ENCODE measurements at regions not wholly inside any gene's neighbourhood (a gene's known extent, or its start where the extent isn't known, plus 50 kb on each side); places are given as distances from the start of the nearest gene placed in this dataset.

- intact Hi-C loops (cut with DNase I), result no loop called here
- TF ChIP-seq POLR2AphosphoS5 (IDR thresholded peaks at IDR 0.05) (no peak), POLR2A (IDR thresholded peaks at IDR 0.05) (no peak)
- TF ChIP-seq, protein P1, sequence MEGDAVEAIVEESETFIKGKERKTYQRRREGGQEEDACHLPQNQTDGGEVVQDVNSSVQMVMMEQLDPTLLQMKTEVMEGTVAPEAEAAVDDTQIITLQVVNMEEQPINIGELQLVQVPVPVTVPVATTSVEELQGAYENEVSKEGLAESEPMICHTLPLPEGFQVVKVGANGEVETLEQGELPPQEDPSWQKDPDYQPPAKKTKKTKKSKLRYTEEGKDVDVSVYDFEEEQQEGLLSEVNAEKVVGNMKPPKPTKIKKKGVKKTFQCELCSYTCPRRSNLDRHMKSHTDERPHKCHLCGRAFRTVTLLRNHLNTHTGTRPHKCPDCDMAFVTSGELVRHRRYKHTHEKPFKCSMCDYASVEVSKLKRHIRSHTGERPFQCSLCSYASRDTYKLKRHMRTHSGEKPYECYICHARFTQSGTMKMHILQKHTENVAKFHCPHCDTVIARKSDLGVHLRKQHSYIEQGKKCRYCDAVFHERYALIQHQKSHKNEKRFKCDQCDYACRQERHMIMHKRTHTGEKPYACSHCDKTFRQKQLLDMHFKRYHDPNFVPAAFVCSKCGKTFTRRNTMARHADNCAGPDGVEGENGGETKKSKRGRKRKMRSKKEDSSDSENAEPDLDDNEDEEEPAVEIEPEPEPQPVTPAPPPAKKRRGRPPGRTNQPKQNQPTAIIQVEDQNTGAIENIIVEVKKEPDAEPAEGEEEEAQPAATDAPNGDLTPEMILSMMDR (IDR thresholded peaks at IDR 0.05), result no peak
- Histone ChIP-seq H3K36me3 (no peaks in the 10 kb centered on the region), H3K9me3 (no peaks in the 10 kb centered on the region), H3K27ac (no peak overlapping the region), H3K4me1 (replicated peaks) (no peaks in the 10 kb centered on the region), H3K4me3 (no peak overlapping the region), H3K27me3 (replicated peaks; ENCODE audit: insufficient read depth) (peaks cover 3% of the 10 kb centered on the region)
- no peak for DNase-seq (ENCODE audit: low spot score)
- 59% methylated on average over 1 of the region's 1 CpG for WGBS
Observed at GRCh38 chr20:24102749-24103333, 114.3 kb upstream of the GGTLC1 start.

DNA sequence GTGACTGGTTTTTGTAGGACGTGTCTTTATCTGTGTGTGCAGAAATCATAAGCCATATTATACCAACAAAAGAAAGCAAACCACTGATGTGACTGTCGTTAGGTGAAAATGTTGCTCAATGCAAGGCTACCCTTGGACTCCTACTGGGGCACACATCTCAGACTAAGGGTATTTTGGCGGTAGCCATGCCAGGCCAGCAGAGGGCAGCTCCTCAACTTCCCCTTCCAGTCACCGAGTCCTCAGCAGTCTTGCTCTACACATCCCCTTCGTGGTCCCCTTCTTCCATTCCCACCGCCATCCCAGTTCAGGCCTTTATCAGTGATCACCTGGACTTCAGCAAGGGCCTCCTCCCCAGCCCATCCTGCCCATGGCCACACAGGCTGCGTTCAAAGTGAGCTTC, 113.7 kb upstream of the GGTLC1 start:
- 42% methylated on average over 7 of the region's 7 CpGs for WGBS
- no peak overlapping the region for H3K4me3 ChIP-seq
- peaks cover 3% of the 10 kb centered on the region for H3K27me3 ChIP-seq (replicated peaks; ENCODE audit: insufficient read depth)
- H3K9me3 ChIP-seq, result no peaks in the 10 kb centered on the region
- intact Hi-C loops (cut with DNase I), result no loop called here
- DNase-seq (ENCODE audit: low spot score), result no peak
- TF ChIP-seq POLR2AphosphoS5 (IDR thresholded peaks at IDR 0.05) (no peak), POLR2A (IDR thresholded peaks at IDR 0.05) (no peak)
- TF ChIP-seq, protein P1 (IDR thresholded peaks at IDR 0.05), result no peak
- no peaks in the 10 kb centered on the region for H3K4me1 ChIP-seq (replicated peaks)
- H3K27ac ChIP-seq, result no peak overlapping the region
- no peaks in the 10 kb centered on the region for H3K36me3 ChIP-seq

- WGBS, result 48% methylated on average over 5 of the region's 5 CpGs
- no peaks in the 10 kb centered on the region for H3K4me1 ChIP-seq (replicated peaks)
- no peaks in the 10 kb centered on the region for H3K36me3 ChIP-seq
- intact Hi-C loops (cut with DNase I), result no loop called here
- no peak overlapping the region for H3K27ac ChIP-seq
- H3K9me3 ChIP-seq, result no peaks in the 10 kb centered on the region
- no peak for TF ChIP-seq POLR2A (IDR thresholded peaks at IDR 0.05)
- TF ChIP-seq, protein P1 (IDR thresholded peaks at IDR 0.05), result peak in 2 of 4 experiments; percentile 34 to 45
- H3K4me3 ChIP-seq, result no peak overlapping the region
- peaks cover 3% of the 10 kb centered on the region for H3K27me3 ChIP-seq (replicated peaks; ENCODE audit: insufficient read depth)
- no peak for DNase-seq (ENCODE audit: low spot score)
Observed at GRCh38 chr20:24100370-24101011, 111.9 kb upstream of the GGTLC1 start.

- H3K9me3 ChIP-seq, result no peaks in the 10 kb centered on the region
- no peak for TF ChIP-seq POLR2A (IDR thresholded peaks at IDR 0.05)
- TF ChIP-seq POLR2AphosphoS5 (IDR thresholded peaks at IDR 0.05), result no peak
- TF ChIP-seq, protein P1 (IDR thresholded peaks at IDR 0.05), result no peak
- DNase-seq (ENCODE audit: low spot score), result no peak
- 53% methylated on average over 3 of the region's 3 CpGs for WGBS
- no peaks in the 10 kb centered on the region for H3K4me1 ChIP-seq (replicated peaks)
- no peak overlapping the region for H3K4me3 ChIP-seq
- no peaks in the 10 kb centered on the region for H3K36me3 ChIP-seq
- intact Hi-C loops (cut with DNase I), result no loop called here
- no peak overlapping the region for H3K27ac ChIP-seq
- H3K27me3 ChIP-seq (replicated peaks; ENCODE audit: insufficient read depth), result peaks cover 3% of the 10 kb centered on the region
Observed at GRCh38 chr20:24098886-24099285, 110.3 kb upstream of the GGTLC1 start.

All from prostate gland (tissue), 2 donors.